Small intestine (tissue), 7 donors: ENCODE measurements at regions not wholly inside any gene's neighbourhood (a gene's known extent, or its start where the extent isn't known, plus 50 kb on each side); places are given as distances from the start of the nearest gene placed in this dataset.

ENCODE experiments used
- DNase-seq, 2 donors: peaks; one replicate each; pipeline versions ENCODE4 v3.0.0 to v3.0.0-alpha.2; 2013
- FAIRE-seq: peaks from 2 replicates; lab custom pipeline; 2012; peaks lifted over from hg19 to GRCh38; lab: Jason Lieb, UNC
- H3K27ac ChIP-seq, 3 donors: one replicate each; pipeline ENCODE4 v1.5.1; 2013; ENCODE audit warnings: low read length in 2 of 3, mild to moderate bottlenecking in 2 of 3, control low read depth in 1 of 3, inconsistent platforms in 1 of 3, low read depth in 1 of 3, moderate library complexity in 1 of 3
- H3K27me3 ChIP-seq, 3 donors: one replicate each; pipeline ENCODE4 v1.6.1; 2013; ENCODE audit warnings: low read length in 3 of 3, inconsistent platforms in 1 of 3; ENCODE audit not compliant: control insufficient read depth in 3 of 3, insufficient read depth in 3 of 3
- H3K36me3 ChIP-seq, 3 donors: one replicate each; pipeline ENCODE4 v1.6.1; 2013; ENCODE audit warnings: low read length in 3 of 3, inconsistent platforms in 1 of 3, low read depth in 1 of 3, mild to moderate bottlenecking in 1 of 3, moderate library complexity in 1 of 3; ENCODE audit not compliant: control insufficient read depth in 3 of 3, insufficient read depth in 2 of 3
- H3K4me1 ChIP-seq, 3 donors: one replicate each; pipeline ENCODE4 v1.6.1; 2013; ENCODE audit warnings: low read length in 2 of 3, inconsistent platforms in 1 of 3, low read depth in 1 of 3, mild to moderate bottlenecking in 1 of 3, moderate library complexity in 1 of 3; ENCODE audit not compliant: control insufficient read depth in 3 of 3, insufficient read depth in 2 of 3
- H3K4me3 ChIP-seq, 3 donors: one replicate each; pipeline ENCODE4 v1.5.1; 2013; ENCODE audit warnings: low read length in 3 of 3, control low read depth in 1 of 3, inconsistent platforms in 1 of 3, low read depth in 1 of 3, mild to moderate bottlenecking in 1 of 3, moderate library complexity in 1 of 3
- H3K9me3 ChIP-seq, 2 donors: one replicate each; pipeline ENCODE4 v1.6.1; 2013; ENCODE audit warnings: low read depth in 1 of 2, low read length in 1 of 2; ENCODE audit not compliant: control insufficient read depth in 2 of 2, insufficient read depth in 1 of 2
- WGBS, 3 donors: extraction: QIAGEN DNeasy Blood & Tissue Kit; methylation state at CpG; one replicate each; pipeline ENCODE4 v1.1.7; 2013; 5-methylcytosine and 5-hydroxymethylcytosine counted together
- donor health status: healthy with polysubstance abuse.
- donor health status: control.
- donor health status: control.
- donor health status: Bipolar disorder and iron deficiency.
- donor health status: healthy.

DNA sequence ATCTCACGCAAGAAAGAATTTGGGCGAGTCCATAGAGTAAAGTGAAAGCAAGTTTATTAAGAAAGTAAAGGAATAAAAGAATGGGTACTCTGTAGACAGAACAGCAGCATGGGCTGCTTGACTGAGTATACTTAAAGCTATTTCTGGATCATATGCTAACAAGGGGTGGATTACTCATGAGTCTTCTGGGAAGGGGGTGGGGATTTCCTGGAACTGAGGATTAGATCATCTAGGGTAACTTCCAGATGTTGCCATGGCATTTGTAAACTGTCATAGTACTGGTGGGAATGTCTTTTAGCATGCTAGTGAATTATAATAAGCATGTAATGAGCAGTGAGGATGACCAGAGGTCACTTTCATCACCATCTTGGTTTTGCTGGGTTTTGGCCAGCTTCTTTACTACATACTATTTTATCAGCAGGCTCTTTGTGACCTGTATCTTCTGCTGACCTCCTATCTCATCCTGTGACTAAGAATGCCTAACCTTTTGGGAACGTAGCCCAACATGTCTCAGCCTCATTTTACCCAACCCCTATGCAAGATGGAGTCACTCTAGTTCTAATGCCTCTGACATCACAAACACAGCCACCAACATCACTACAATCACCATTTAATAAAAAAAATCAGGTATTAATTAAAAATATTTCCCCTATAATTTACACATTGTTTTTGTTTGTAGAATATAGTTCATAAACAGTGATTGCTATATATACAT lies 890.7 kb upstream of the EPHA6 start:
- Histone ChIP-seq H3K36me3 (no peaks in the 10 kb centered on the region), H3K9me3 (no peaks in the 10 kb centered on the region), H3K27me3 (no peaks in the 10 kb centered on the region), H3K4me3 (no peak overlapping the region), H3K27ac (peak overlapping the region in 1 of 3 donors; percentile 72), H3K4me1 (no peaks in the 10 kb centered on the region)
- peak; percentile 1 to 16 for DNase-seq
- no peak for FAIRE-seq
- WGBS, 3 donors = 46 to 67% (median 55%) methylated on average over 3 of the region's 3 CpGs

- FAIRE-seq = no peak
- no peak overlapping the region for H3K4me3 ChIP-seq
- no peaks in the 10 kb centered on the region for H3K27me3 ChIP-seq
- DNase-seq = no peak
- H3K9me3 ChIP-seq = peaks cover 0 to 1% of the 10 kb centered on the region in 2 donors
- H3K27ac ChIP-seq = no peak overlapping the region
- H3K4me1 ChIP-seq = no peaks in the 10 kb centered on the region
- 74 to 76% (median 75%) methylated on average over 9 of the region's 9 CpGs for WGBS, 3 donors
- no peaks in the 10 kb centered on the region for H3K36me3 ChIP-seq
These were observed 887.4 kb upstream of the EPHA6 start for GRCh38 chr3:95926904-95927501.

DNA sequence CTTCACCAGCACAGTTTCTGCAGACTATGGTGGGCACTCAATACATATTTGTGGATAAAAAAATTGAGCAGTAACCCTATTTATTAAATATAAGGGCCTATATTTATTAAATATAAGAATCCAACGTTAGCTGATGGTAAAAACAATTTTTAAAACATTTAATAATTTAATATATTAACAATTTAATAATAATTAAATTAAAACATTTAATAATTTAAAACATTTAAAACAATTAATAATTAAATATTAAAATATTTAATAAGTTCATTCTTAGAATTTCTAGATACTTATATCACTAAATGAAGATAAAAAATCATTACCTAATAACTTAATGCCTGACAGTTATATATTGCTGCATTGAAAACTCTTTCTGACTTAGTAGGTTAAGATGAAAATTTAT lies 880.2 kb upstream of the EPHA6 start:
- DNase-seq = no peak
- peaks cover 0 to 1% of the 10 kb centered on the region in 2 donors for H3K9me3 ChIP-seq
- no peaks in the 10 kb centered on the region for H3K4me1 ChIP-seq
- H3K4me3 ChIP-seq = no peak overlapping the region
- peak; percentile 96 for FAIRE-seq
- H3K36me3 ChIP-seq = no peaks in the 10 kb centered on the region
- WGBS, 3 donors = 54 to 75% (median 59%) methylated on average over 1 of the region's 1 CpG
- H3K27ac ChIP-seq = no peak overlapping the region
- H3K27me3 ChIP-seq = no peaks in the 10 kb centered on the region

DNA sequence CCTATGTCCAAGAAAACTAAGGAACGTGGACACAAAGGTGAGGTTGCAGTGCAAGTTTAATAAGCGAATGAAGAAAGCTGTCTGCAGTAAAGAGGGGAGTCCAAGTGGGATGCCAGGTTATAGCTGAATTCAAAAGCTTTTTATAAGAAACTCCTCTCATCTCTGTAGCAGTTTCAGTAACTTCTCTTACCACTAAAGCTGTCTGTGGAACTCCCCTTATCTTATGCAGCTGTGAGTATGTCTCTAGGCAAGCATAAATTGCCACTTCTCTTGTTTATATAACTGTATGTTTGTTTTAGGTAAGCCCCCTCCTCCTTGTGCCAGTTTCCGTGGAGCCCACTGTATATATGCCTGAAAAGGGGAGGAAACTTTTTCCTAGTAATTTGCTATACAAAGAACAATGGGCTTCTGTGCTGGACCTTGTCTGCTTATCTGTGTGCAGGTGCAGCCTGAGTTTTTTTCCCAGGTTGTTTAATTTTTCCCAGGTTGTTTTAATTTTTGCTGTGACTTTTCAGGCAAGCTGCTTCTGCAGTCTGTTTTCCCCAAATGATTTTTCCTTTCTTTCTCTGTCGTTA lies 875.1 kb upstream of the EPHA6 start:
- no peaks in the 10 kb centered on the region for H3K9me3 ChIP-seq
- peak in 1 of 2 donors; percentile 32 for DNase-seq

DNA sequence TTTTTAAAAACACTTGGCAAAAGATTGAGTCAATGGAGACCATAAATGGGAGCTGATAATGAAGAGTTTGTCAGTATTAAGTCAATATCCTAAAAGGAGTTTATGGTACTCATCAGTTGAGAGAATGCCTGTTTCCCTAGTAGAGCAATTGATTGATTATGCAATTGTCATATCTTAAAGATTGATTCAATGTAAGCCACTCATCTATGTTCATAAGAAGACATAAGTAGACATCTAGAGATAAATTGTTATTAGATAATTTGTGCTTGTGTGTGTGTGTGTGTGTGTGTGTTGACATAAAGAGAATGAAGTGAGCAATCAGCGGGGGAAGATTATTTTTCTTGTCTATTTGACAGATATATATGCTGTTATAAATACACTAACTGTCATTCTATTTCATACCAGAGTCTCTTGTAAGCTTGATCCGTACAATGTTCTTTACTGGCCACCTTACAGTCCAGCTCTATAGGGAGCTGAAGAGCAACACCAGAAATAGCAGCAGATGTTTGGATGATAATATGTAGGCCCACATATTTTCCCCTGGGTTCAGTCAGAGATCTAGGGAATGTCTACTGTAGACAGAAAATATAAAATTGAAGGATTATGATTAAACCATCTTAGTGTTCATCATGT lies 848.6 kb upstream of the EPHA6 start:
- FAIRE-seq (no peak), DNase-seq (no peak)
- no peaks in the 10 kb centered on the region for H3K4me1 ChIP-seq
- no peaks in the 10 kb centered on the region for H3K36me3 ChIP-seq
- no peaks in the 10 kb centered on the region for H3K9me3 ChIP-seq
- WGBS, 3 donors = 71 to 89% (median 83%) methylated on average over 2 of the region's 2 CpGs
- no peaks in the 10 kb centered on the region for H3K27me3 ChIP-seq
- no peak overlapping the region for H3K4me3 ChIP-seq
- no peak overlapping the region for H3K27ac ChIP-seq

More for the DNA sequence above, 875.1 kb upstream of the EPHA6 start:
- Histone ChIP-seq H3K36me3 (no peaks in the 10 kb centered on the region), H3K4me3 (no peak overlapping the region), H3K4me1 (no peaks in the 10 kb centered on the region), H3K27me3 (no peaks in the 10 kb centered on the region), H3K27ac (no peak overlapping the region)
- WGBS, 3 donors = 39 to 52% (median 45%) methylated on average over 4 of the region's 4 CpGs
- FAIRE-seq = no peak

- no peak overlapping the region for H3K4me3 ChIP-seq
- H3K27ac ChIP-seq = no peak overlapping the region
- no peak for FAIRE-seq
- H3K9me3 ChIP-seq = no peaks in the 10 kb centered on the region
- WGBS, 3 donors = 73 to 89% (median 82%) methylated on average over 2 of the region's 2 CpGs
- no peak for DNase-seq
- H3K36me3 ChIP-seq = no peaks in the 10 kb centered on the region
- H3K4me1 ChIP-seq = no peaks in the 10 kb centered on the region
- H3K27me3 ChIP-seq = no peaks in the 10 kb centered on the region
These were observed 842.8 kb upstream of the EPHA6 start for GRCh38 chr3:95971573-95971972.

- no peak overlapping the region for H3K4me3 ChIP-seq
- 71 to 81% (median 72%) methylated on average over 4 of the region's 4 CpGs for WGBS, 3 donors
- no peak for FAIRE-seq
- no peaks in the 10 kb centered on the region for H3K27me3 ChIP-seq
- no peaks in the 10 kb centered on the region for H3K4me1 ChIP-seq
- peaks cover 0 to 3% of the 10 kb centered on the region in 2 donors for H3K9me3 ChIP-seq
- no peaks in the 10 kb centered on the region for H3K36me3 ChIP-seq
- no peak for DNase-seq
- no peak overlapping the region for H3K27ac ChIP-seq
These were observed 820.1 kb upstream of the EPHA6 start for GRCh38 chr3:95994338-95994737.

DNA sequence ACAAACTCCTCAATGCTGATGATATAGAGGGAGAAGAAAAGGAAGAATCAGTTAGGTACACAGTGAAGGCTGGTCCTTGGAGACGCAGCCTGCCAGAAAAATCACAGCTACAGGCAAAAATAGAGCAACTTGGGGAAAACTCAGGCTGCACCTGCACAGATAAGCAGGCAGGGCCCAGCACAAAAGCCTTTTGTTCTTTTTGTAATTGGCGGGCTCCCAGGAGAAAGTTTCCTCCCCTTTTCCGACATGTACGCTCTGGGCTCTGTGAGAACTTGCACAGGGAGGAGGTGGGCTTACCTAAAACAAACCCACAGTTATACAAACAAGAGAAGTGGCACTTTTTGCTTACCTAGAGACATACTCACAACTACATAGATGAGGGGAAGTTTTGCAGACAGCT lies 813.4 kb upstream of the EPHA6 start:
- Histone ChIP-seq H3K4me3 (no peak overlapping the region), H3K27me3 (no peaks in the 10 kb centered on the region), H3K9me3 (peaks cover 2 to 5% of the 10 kb centered on the region in 2 donors), H3K4me1 (no peaks in the 10 kb centered on the region), H3K36me3 (no peaks in the 10 kb centered on the region), H3K27ac (no peak overlapping the region)
- no peak for FAIRE-seq
- DNase-seq = no peak
- WGBS, 3 donors = 36 to 57% (median 50%) methylated on average over 4 of the region's 4 CpGs
